Neural progenitor cell (in vitro differentiated cells): ENCODE measurements at regions not wholly inside any gene's neighbourhood (a gene's known extent, or its start where the extent isn't known, plus 50 kb on each side); places are given as distances from the start of the nearest gene placed in this dataset.

ENCODE experiments used
- DNase-seq: peaks from one replicate; pipeline ENCODE4 v3.0.0-alpha.2; 2016; ENCODE audit warnings: low spot score
- H2AFZ ChIP-seq: fragments of 200-600 bp; sonication (generic); replicated peaks from 2 replicates; pipeline ENCODE4 v1.6.1; 2016; ENCODE audit warnings: antibody characterized with exemption
- H3F3A ChIP-seq: fragments of 200-600 bp; sonication (generic); 2 replicates; pipeline ENCODE4 v1.6.1; 2016; ENCODE audit warnings: antibody characterized with exemption, low read depth
- H3K27ac ChIP-seq: fragments of 200-600 bp; sonication (generic); 2 replicates; pipeline ENCODE4 v1.5.1; 2016; ENCODE audit warnings: mild to moderate bottlenecking
- H3K27me3 ChIP-seq: fragments of 200-600 bp; sonication (generic); 2 replicates; pipeline ENCODE4 v1.6.1; 2016; ENCODE audit warnings: mild to moderate bottlenecking, moderate library complexity
- H3K36me3 ChIP-seq: fragments of 200-600 bp; sonication (generic); 2 replicates; pipeline ENCODE4 v1.5.1; 2016
- H3K4me1 ChIP-seq: fragments of 200-600 bp; sonication (generic); 2 replicates; pipeline ENCODE4 v1.6.1; 2016; ENCODE audit warnings: mixed run types
- H3K4me2 ChIP-seq: fragments of 200-600 bp; sonication (generic); 2 replicates; pipeline ENCODE4 v1.6.1; 2016
- H3K4me3 ChIP-seq: fragments of 200-600 bp; sonication (generic); 2 replicates; pipeline ENCODE4 v1.5.1; 2016
- H3K79me2 ChIP-seq: fragments of 200-600 bp; sonication (generic); 2 replicates; pipeline ENCODE4 v1.6.1; 2016; ENCODE audit warnings: low read depth
- H3K9ac ChIP-seq: fragments of 200-600 bp; sonication (generic); 2 replicates; pipeline ENCODE4 v1.6.1; 2016
- H3K9me3 ChIP-seq: fragments of 200-600 bp; sonication (generic); 2 replicates; pipeline ENCODE4 v1.5.1; 2016; ENCODE audit warnings: low read depth
- H4K20me1 ChIP-seq: fragments of 200-600 bp; sonication (generic); 2 replicates; pipeline ENCODE4 v1.6.1; 2016; ENCODE audit warnings: low read depth
- H3K27ac Mint-ChIP-seq: 3 replicates; pipeline ENCODE4 v1.8.0; 2021; ENCODE audit warnings: mixed read lengths
- H3K27me3 Mint-ChIP-seq: 2 replicates; pipeline ENCODE4 v1.8.0; 2022; ENCODE audit warnings: low read depth, mild to moderate bottlenecking, inconsistent platforms, moderate library complexity, mixed read lengths; ENCODE audit not compliant: insufficient read depth
- H3K36me3 Mint-ChIP-seq: 3 replicates; pipeline ENCODE4 v1.8.0; 2021; ENCODE audit warnings: mixed read lengths
- H3K4me1 Mint-ChIP-seq: 3 replicates; pipeline ENCODE4 v1.8.0; 2021; ENCODE audit warnings: mixed read lengths
- H3K4me3 Mint-ChIP-seq: 3 replicates; pipeline ENCODE4 v1.8.0; 2021; ENCODE audit warnings: mild to moderate bottlenecking, moderate library complexity, mixed read lengths
- H3K9me3 Mint-ChIP-seq: 3 replicates; pipeline ENCODE4 v1.8.0; 2020; ENCODE audit warnings: mixed read lengths
- EZH2 ChIP-seq: fragments of 200-600 bp; sonication (generic); IDR thresholded peaks from 2 replicates; pipeline ENCODE4 v1.6.1; 2017; ENCODE audit warnings: antibody characterized with exemption, mild to moderate bottlenecking, moderate library complexity
- EZH2phosphoT487 ChIP-seq: fragments of 200-600 bp; sonication (generic); IDR thresholded peaks from 2 replicates; pipeline ENCODE4 v1.6.1; 2017; ENCODE audit warnings: antibody characterized with exemption
- TF ChIP-seq, protein P1 (sequence below): fragments of 200-600 bp; sonication (generic); IDR thresholded peaks from 2 replicates; pipeline ENCODE4 v1.5.1; 2017; ENCODE audit warnings: antibody characterized with exemption, mild to moderate bottlenecking

DNA sequence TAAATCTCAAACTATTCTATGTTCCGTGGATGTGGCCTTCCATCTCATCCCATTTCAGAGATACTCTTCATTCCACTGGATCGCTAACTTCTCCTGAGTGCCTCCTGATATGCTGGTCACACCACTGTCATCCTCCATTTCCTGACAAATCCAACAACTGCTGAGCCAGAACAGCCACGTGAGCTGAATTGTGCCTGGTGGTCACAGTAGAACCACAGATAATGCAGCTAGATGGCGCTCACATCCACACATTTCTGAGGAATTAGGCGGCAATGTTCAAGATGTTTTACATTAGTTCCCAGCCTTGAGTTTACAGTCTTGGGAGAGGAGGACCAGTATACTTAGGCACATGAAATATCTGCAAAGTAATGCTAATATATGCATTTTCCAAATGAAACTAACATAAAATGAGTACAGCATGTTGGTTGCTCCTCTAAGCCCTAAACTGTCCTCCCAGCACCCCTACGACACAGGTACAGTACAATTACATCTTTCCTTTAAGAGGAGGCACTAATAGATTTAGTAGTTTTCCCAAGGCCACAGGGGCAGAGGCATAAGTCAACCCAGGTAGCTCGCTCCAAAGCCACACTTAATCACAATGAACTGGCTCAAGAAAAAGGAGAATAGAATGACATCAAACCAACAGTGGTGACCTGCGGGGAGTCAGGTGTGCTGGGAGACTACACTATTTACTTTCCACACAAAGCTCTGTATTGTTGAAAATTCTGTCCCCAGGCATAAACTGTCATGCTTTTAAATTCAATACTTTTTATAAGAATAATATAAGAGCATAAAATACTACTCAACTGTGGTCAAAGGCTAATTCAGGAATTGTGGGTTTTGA is 134.2 kb downstream of the CHIC2 start:
- Histone ChIP-seq H3K4me2 (no peak overlapping the region), H3K36me3 (no peaks in the 10 kb centered on the region), H3F3A (no peaks in the 10 kb centered on the region), H2AFZ (no peak overlapping the region), H3K27me3 (no peaks in the 10 kb centered on the region), H3K27ac (no peak overlapping the region), H3K4me3 (no peak overlapping the region), H4K20me1 (no peaks in the 10 kb centered on the region), H3K9me3 (no peaks in the 10 kb centered on the region), H3K4me1 (no peaks in the 10 kb centered on the region), H3K9ac (no peak overlapping the region), H3K79me2 (no peaks in the 10 kb centered on the region)
- Mint-ChIP-seq H3K27me3 (peaks cover 14% of the 10 kb centered on the region), H3K4me3 (no peak overlapping the region), H3K9me3 (peaks cover 6% of the 10 kb centered on the region), H3K27ac (no peak overlapping the region), H3K36me3 (no peaks in the 10 kb centered on the region), H3K4me1 (no peaks in the 10 kb centered on the region)
- TF ChIP-seq EZH2phosphoT487 (no peak), EZH2 (no peak)
- TF ChIP-seq, protein P1, sequence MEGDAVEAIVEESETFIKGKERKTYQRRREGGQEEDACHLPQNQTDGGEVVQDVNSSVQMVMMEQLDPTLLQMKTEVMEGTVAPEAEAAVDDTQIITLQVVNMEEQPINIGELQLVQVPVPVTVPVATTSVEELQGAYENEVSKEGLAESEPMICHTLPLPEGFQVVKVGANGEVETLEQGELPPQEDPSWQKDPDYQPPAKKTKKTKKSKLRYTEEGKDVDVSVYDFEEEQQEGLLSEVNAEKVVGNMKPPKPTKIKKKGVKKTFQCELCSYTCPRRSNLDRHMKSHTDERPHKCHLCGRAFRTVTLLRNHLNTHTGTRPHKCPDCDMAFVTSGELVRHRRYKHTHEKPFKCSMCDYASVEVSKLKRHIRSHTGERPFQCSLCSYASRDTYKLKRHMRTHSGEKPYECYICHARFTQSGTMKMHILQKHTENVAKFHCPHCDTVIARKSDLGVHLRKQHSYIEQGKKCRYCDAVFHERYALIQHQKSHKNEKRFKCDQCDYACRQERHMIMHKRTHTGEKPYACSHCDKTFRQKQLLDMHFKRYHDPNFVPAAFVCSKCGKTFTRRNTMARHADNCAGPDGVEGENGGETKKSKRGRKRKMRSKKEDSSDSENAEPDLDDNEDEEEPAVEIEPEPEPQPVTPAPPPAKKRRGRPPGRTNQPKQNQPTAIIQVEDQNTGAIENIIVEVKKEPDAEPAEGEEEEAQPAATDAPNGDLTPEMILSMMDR, result peak; percentile 78
- peak; percentile 84 for DNase-seq

DNA sequence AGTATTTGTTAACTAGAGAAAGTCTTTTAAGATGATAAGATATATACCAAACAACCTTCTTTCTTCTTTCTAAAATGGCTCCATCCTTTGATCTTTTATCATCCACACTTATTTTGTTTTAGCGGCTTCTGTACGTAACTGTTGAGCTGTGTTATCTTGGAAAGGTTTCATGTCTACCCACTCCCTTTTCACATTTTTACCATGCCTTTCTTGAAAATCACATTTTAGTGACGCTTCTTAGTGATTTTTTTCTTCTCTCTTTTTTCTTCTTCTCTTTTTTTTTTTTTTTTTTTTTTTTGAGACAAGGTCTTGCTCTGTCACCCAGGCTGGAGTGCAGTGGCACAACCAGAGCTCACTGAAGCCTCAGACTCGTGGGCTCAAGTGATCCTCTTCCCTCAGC is 135.1 kb downstream of the CHIC2 start:
- H3K9ac ChIP-seq, result no peak overlapping the region
- no peaks in the 10 kb centered on the region for H3K36me3 Mint-ChIP-seq
- no peaks in the 10 kb centered on the region for H3K9me3 ChIP-seq
- no peaks in the 10 kb centered on the region for H3K36me3 ChIP-seq
- H3K27ac Mint-ChIP-seq, result no peak overlapping the region
- no peaks in the 10 kb centered on the region for H3K27me3 ChIP-seq
- no peaks in the 10 kb centered on the region for H3F3A ChIP-seq
- no peak overlapping the region for H3K4me3 Mint-ChIP-seq
- no peaks in the 10 kb centered on the region for H3K4me1 Mint-ChIP-seq
- no peak overlapping the region for H3K27ac ChIP-seq
- H3K4me2 ChIP-seq, result no peak overlapping the region
- no peaks in the 10 kb centered on the region for H4K20me1 ChIP-seq
- H2AFZ ChIP-seq, result no peak overlapping the region
- H3K79me2 ChIP-seq, result no peaks in the 10 kb centered on the region
- H3K4me1 ChIP-seq, result no peaks in the 10 kb centered on the region
- H3K4me3 ChIP-seq, result no peak overlapping the region
- H3K27me3 Mint-ChIP-seq, result peaks cover 14% of the 10 kb centered on the region
- TF ChIP-seq, protein P1, result no peak
- TF ChIP-seq EZH2, result no peak
- TF ChIP-seq EZH2phosphoT487, result no peak
- no peak for DNase-seq
- peaks cover 6% of the 10 kb centered on the region for H3K9me3 Mint-ChIP-seq

DNA sequence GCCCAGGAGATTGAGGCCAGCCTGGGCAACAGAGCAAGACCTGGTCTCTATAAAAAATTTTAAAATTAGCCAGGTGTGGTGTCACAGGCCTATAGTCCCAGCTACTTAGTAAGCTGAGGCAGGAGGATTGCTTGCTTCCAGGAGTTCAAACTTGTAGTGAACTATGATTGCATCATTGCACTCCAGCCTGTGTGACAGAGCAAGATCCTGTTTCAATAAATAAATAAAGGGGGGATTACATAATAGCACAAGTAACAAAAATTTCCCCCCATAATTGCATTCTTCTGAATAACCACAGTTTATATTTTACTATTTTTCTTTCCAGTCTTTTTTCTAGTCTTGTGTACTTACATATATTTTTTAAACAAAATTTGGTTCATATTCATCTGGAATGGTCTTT is 135.6 kb downstream of the CHIC2 start:
- no peak for DNase-seq
- Histone ChIP-seq H2AFZ (no peak overlapping the region), H3K27ac (no peak overlapping the region), H4K20me1 (no peaks in the 10 kb centered on the region), H3K79me2 (no peaks in the 10 kb centered on the region), H3K4me3 (no peak overlapping the region), H3K36me3 (no peaks in the 10 kb centered on the region), H3K4me1 (no peaks in the 10 kb centered on the region), H3F3A (no peaks in the 10 kb centered on the region), H3K4me2 (no peak overlapping the region), H3K9ac (no peak overlapping the region), H3K27me3 (no peaks in the 10 kb centered on the region), H3K9me3 (no peaks in the 10 kb centered on the region)
- H3K9me3 Mint-ChIP-seq, result peaks cover 6% of the 10 kb centered on the region
- H3K36me3 Mint-ChIP-seq, result no peaks in the 10 kb centered on the region
- TF ChIP-seq, protein P1, result no peak
- H3K4me1 Mint-ChIP-seq, result no peaks in the 10 kb centered on the region
- no peak overlapping the region for H3K4me3 Mint-ChIP-seq
- H3K27ac Mint-ChIP-seq, result no peak overlapping the region
- H3K27me3 Mint-ChIP-seq, result peaks cover 14% of the 10 kb centered on the region
